ENCODE measurements at regions not wholly inside any gene's neighbourhood (a gene's known extent, or its start where the extent isn't known, plus 50 kb on each side); places are given as distances from the start of the nearest gene placed in this dataset.

DNA sequence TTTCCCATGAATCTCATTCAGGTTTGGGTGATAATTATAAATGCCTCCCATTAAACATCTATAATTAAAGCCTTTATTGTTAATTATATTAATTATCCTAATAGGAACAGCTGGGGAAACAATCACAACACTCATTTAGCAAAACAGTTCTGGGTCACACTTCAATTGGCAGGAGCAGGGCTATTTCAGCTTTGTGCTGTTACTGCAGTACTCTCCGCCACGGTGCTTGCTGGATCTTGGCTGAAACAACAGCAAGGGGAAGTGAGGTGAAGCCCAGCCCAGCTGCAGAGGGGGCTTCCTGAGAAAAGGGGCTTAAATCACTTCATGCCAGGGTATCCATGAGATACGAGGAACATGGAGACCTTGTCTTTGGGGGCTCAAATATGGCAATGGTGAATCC is 79.5 kb upstream of the SOX11 start:
- TF ChIP-seq, protein P1, sequence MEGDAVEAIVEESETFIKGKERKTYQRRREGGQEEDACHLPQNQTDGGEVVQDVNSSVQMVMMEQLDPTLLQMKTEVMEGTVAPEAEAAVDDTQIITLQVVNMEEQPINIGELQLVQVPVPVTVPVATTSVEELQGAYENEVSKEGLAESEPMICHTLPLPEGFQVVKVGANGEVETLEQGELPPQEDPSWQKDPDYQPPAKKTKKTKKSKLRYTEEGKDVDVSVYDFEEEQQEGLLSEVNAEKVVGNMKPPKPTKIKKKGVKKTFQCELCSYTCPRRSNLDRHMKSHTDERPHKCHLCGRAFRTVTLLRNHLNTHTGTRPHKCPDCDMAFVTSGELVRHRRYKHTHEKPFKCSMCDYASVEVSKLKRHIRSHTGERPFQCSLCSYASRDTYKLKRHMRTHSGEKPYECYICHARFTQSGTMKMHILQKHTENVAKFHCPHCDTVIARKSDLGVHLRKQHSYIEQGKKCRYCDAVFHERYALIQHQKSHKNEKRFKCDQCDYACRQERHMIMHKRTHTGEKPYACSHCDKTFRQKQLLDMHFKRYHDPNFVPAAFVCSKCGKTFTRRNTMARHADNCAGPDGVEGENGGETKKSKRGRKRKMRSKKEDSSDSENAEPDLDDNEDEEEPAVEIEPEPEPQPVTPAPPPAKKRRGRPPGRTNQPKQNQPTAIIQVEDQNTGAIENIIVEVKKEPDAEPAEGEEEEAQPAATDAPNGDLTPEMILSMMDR (IDR thresholded peaks at IDR 0.05), result no peak
- no peak for TF ChIP-seq ZFX (IDR thresholded peaks at IDR 0.05; ENCODE audit: borderline replicate concordance)
